GM12892 (cell line): ENCODE measurements at regions not wholly inside any gene's neighbourhood (a gene's known extent, or its start where the extent isn't known, plus 50 kb on each side); places are given as distances from the start of the nearest gene placed in this dataset.

Source experiments
- POLR2A ChIP-seq: IDR thresholded peaks from 2 replicates; pipeline ENCODE4 v1.6.1; 2011; ENCODE audit warnings: low read depth, low read length, control low read depth
- POLR2AphosphoS5 ChIP-seq: IDR thresholded peaks from 2 replicates; pipeline ENCODE4 v1.6.1; 2011; ENCODE audit warnings: low read depth, low read length, control low read depth

GRCh38 chr2:107002735-107003134 is 116.8 kb upstream of the ST6GAL2 start:
- no peak for TF ChIP-seq POLR2AphosphoS5
- TF ChIP-seq POLR2A, result no peak
